HepG2 (cell line): ENCODE measurements at regions not wholly inside any gene's neighbourhood (a gene's known extent, or its start where the extent isn't known, plus 50 kb on each side); places are given as distances from the start of the nearest gene placed in this dataset.

Source experiments
- ATAC-seq: fragments of 200-7000 bp; cut with Tn5 transposase; 3 replicates; pipeline ENCODE4 v1.9.1; 2020; ENCODE audit warnings: mild to moderate bottlenecking, moderate library complexity
- BruUV-seq: library from RNA; stranded (reverse); fragments of 400-500 nt; replicated peaks from 2 replicates; lab custom pipeline; 2021; lab: Mats Ljungman, UMichigan
- CTCF ChIA-PET: fragments of 300-600 bp; formaldehyde crosslinking; extraction: SDS; loops from one replicate; lab custom pipeline; 2021; ENCODE audit warnings: low total read pairs, inconsistent platforms, low intra/inter-chr PET ratio; lab: Yijun Ruan, JAX
- POLR2A ChIA-PET: fragments of 350-600 bp; sonication (Branson Sonifier 250); formaldehyde crosslinking; loops from one replicate; lab custom pipeline; 2020; ENCODE audit warnings: antibody characterized with exemption, inconsistent platforms; lab: Yijun Ruan, JAX
- DNase-seq: peaks from one replicate; pipeline ENCODE4 v3.0.0-alpha.2; 2015; ENCODE audit warnings: low spot score
- FAIRE-seq: peaks from 3 replicates; lab custom pipeline; 2011; peaks lifted over from hg19 to GRCh38; lab: Jason Lieb, UNC
- H2AFZ ChIP-seq: one replicate; pipeline ENCODE4 v1.6.1; 2011; ENCODE audit warnings: low read length, inconsistent platforms
- H3K27ac ChIP-seq: fragments of 300-600 bp; 3 replicates; pipeline ENCODE4 v1.8.0; 2011; ENCODE audit warnings: mixed run types, mild to moderate bottlenecking, mixed read lengths, low read length, inconsistent platforms; ENCODE audit not compliant: insufficient read depth; ENCODE audit errors: extremely low read length
- H3K27me3 ChIP-seq, 2 experiments: fragments of 200-600 bp in 1 of 2; 2 replicates in 1 of 2; 3 replicates in 1 of 2; pipeline versions ENCODE4 v1.6.0 to v1.8.0; 2011; ENCODE audit warnings: low read length in 2 of 2, mild to moderate bottlenecking in 2 of 2, moderate library complexity in 2 of 2, inconsistent platforms in 1 of 2; ENCODE audit not compliant: insufficient read depth in 2 of 2, control insufficient read depth in 1 of 2
- H3K36me3 ChIP-seq, 2 experiments: fragments of 200-600 bp in 1 of 2; replicated peaks in 1 of 2; 2 replicates in 1 of 2; 3 replicates in 1 of 2; pipeline versions ENCODE4 v1.5.1 to v1.8.0; 2011; ENCODE audit warnings: low read length in 2 of 2, inconsistent platforms in 1 of 2; ENCODE audit not compliant: insufficient read depth in 2 of 2, control insufficient read depth in 1 of 2
- H3K4me1 ChIP-seq: 2 replicates; pipeline ENCODE4 v1.5.1; 2012; ENCODE audit warnings: low read length, inconsistent platforms; ENCODE audit not compliant: insufficient read depth
- H3K4me2 ChIP-seq: 2 replicates; pipeline ENCODE4 v1.6.0; 2011; ENCODE audit warnings: low read depth, low read length, inconsistent platforms
- H3K4me3 ChIP-seq, 3 experiments: fragments of 200-600 bp in 1 of 3; sonication (generic), shearing (Covaris generic) in 1 of 3; replicated peaks in 1 of 3; 2 replicates each; pipeline ENCODE4 v1.5.1; 2011 to 2016; ENCODE audit warnings: low read length in 3 of 3, inconsistent platforms in 2 of 3, low read depth in 2 of 3, mild to moderate bottlenecking in 2 of 3, control low read depth in 1 of 3, mixed read lengths in 1 of 3; ENCODE audit not compliant: insufficient read depth in 1 of 3
- H3K79me2 ChIP-seq: one replicate; pipeline ENCODE4 v1.6.1; 2011; ENCODE audit warnings: low read length, inconsistent platforms; ENCODE audit not compliant: insufficient read depth
- H3K9ac ChIP-seq: 2 replicates; pipeline ENCODE4 v1.6.0; 2011; ENCODE audit warnings: mild to moderate bottlenecking, low read depth, low read length, inconsistent platforms; ENCODE audit not compliant: insufficient read depth
- H3K9me3 ChIP-seq: 2 replicates; pipeline ENCODE4 v1.5.1; 2012; ENCODE audit warnings: mild to moderate bottlenecking, low read length
- H4K20me1 ChIP-seq: 2 replicates; pipeline ENCODE4 v1.6.0; 2011; ENCODE audit warnings: inconsistent platforms, mild to moderate bottlenecking, low read length, moderate library complexity; ENCODE audit not compliant: insufficient read depth
- ARNT ChIP-seq: fragments of 450-650 bp; IDR thresholded peaks from 2 replicates; pipeline ENCODE4 v1.6.1; 2017
- ATF7 ChIP-seq, 2 experiments: fragments of 450-650 bp in 1 of 2; sonication (generic) in 1 of 2; formaldehyde crosslinking in 1 of 2; IDR thresholded peaks; 2 replicates each; pipeline versions ENCODE4 v1.4.0 to v1.6.1; 2016 to 2020; ENCODE audit warnings: antibody characterized with exemption in 1 of 2, mild to moderate bottlenecking in 1 of 2, missing genetic modification reagents in 1 of 2
- CENPT ChIP-seq: sonication (generic); formaldehyde crosslinking; IDR thresholded peaks from 2 replicates; pipeline ENCODE4 v1.8.0; 2022; ENCODE audit warnings: low read depth, mild to moderate bottlenecking, moderate library complexity, missing genetic modification reagents
- CREM ChIP-seq, 2 experiments: sonication (generic) in 1 of 2; formaldehyde crosslinking in 1 of 2; IDR thresholded peaks; 2 replicates each; pipeline versions ENCODE4 v1.4.0 to v1.6.1; 2016 to 2020; ENCODE audit warnings: antibody characterized with exemption in 1 of 2, mild to moderate bottlenecking in 1 of 2, missing genetic modification reagents in 1 of 2
- DMAP1 ChIP-seq: IDR thresholded peaks from 2 replicates; pipeline ENCODE4 v1.6.1; 2016
- ETV5 ChIP-seq: IDR thresholded peaks from 2 replicates; pipeline ENCODE4 v1.6.1; 2018; ENCODE audit warnings: missing biosample characterization, missing genetic modification reagents, inconsistent platforms, borderline replicate concordance
- GABPA ChIP-seq, 2 experiments: IDR thresholded peaks; 2 replicates each; pipeline ENCODE4 v1.6.1; 2011 to 2016; ENCODE audit warnings: low read depth in 2 of 2, low read length in 1 of 2, missing biosample characterization in 1 of 2, missing genetic modification characterization in 1 of 2
- JUND ChIP-seq: sonication (generic); formaldehyde crosslinking; IDR thresholded peaks from 2 replicates; pipeline ENCODE4 v1.8.0; 2022; ENCODE audit warnings: mild to moderate bottlenecking, missing genetic modification reagents
- MEF2D ChIP-seq: sonication (generic); formaldehyde crosslinking; IDR thresholded peaks from 2 replicates; pipeline ENCODE4 v1.5.1; 2020; ENCODE audit warnings: mild to moderate bottlenecking, missing genetic modification reagents
- SRSF9 ChIP-seq: fragments of 200-400 bp; formaldehyde crosslinking; IDR thresholded peaks from 2 replicates; pipeline ENCODE4 v1.6.1; 2018; ENCODE audit warnings: borderline replicate concordance, mild to moderate bottlenecking, low read depth, low read length; ENCODE audit not compliant: insufficient read depth, poor library complexity, severe bottlenecking
- ZMYM3 ChIP-seq: sonication (generic); formaldehyde crosslinking; IDR thresholded peaks from 2 replicates; pipeline ENCODE4 v1.5.1; 2020; ENCODE audit warnings: mild to moderate bottlenecking, missing genetic modification reagents
- ZNF180 ChIP-seq: sonication (generic); formaldehyde crosslinking; IDR thresholded peaks from 2 replicates; pipeline ENCODE4 v1.4.0; 2020; ENCODE audit warnings: low read depth, missing genetic modification reagents, borderline replicate concordance
- ZNF24 ChIP-seq: fragments of 450-650 bp; IDR thresholded peaks from 2 replicates; pipeline ENCODE4 v1.6.1; 2017; ENCODE audit warnings: antibody characterized with exemption, mild to moderate bottlenecking
- ZNF670 ChIP-seq: sonication (generic); formaldehyde crosslinking; IDR thresholded peaks from 2 replicates; pipeline ENCODE4 v1.8.0; 2022; ENCODE audit warnings: mild to moderate bottlenecking, missing genetic modification reagents, borderline replicate concordance
- ZSCAN9 ChIP-seq: IDR thresholded peaks from 2 replicates; pipeline ENCODE4 v1.6.1; 2016; ENCODE audit warnings: borderline replicate concordance
- WGBS: methylation state at CpG from one replicate; pipeline ENCODE4 v1.1.6; 2017; ENCODE audit warnings: low lambda C conversion rate; 5-methylcytosine and 5-hydroxymethylcytosine counted together
- in situ Hi-C: cut with HindIII; loops from 2 replicates; pipeline ENCODE4 v1.10.0; 2017; ENCODE audit warnings: low pct_unique_long_range_greater_than_20kb; ENCODE audit not compliant: extremely low pct_ligation_motif_present
- intact Hi-C: fragments of 100-400 bp; cut with micrococcal nuclease; formaldehyde crosslinking; loops from one replicate; pipeline ENCODE4 v1.10.0; 2022; ENCODE audit not compliant: unreplicated experiment
- TF ChIP-seq, protein P1 (sequence below): sonication (generic); formaldehyde crosslinking; IDR thresholded peaks from 2 replicates; pipeline ENCODE4 v1.5.1; 2020; ENCODE audit warnings: mild to moderate bottlenecking, missing genetic modification reagents, borderline replicate concordance
- TF ChIP-seq, protein P2 (sequence below): sonication (generic); formaldehyde crosslinking; IDR thresholded peaks from 2 replicates; pipeline ENCODE4 v1.4.0; 2020; ENCODE audit warnings: missing genetic modification reagents
- TF ChIP-seq, protein P3 (sequence below): sonication (generic); formaldehyde crosslinking; IDR thresholded peaks from 2 replicates; pipeline ENCODE4 v1.4.0; 2020; ENCODE audit warnings: missing genetic modification reagents
- TF ChIP-seq, protein P4 (sequence below): sonication (generic); formaldehyde crosslinking; IDR thresholded peaks from 2 replicates; pipeline ENCODE4 v1.4.0; 2020; ENCODE audit warnings: mild to moderate bottlenecking, low read depth, missing genetic modification reagents

DNA sequence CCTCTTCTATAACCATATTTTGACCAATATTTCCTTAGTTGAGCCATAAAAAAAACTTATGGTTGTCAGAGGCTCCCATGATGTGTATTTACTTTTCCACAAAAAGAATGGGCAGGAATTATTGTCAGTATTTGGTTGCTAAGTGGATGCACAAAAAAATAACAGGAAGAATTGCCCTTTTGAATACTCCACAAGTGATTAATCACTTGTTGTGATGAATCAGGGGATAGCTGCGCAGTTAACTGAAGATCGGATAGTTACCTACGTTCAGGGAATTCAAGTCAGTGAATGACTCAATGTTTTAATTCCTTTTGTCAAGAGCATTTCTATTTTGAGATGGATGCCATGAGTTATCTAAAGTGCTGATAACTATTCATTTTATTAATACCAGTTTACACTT, 785.2 kb upstream of the B3GALT2 start (continued):
- TF ChIP-seq, protein P1, sequence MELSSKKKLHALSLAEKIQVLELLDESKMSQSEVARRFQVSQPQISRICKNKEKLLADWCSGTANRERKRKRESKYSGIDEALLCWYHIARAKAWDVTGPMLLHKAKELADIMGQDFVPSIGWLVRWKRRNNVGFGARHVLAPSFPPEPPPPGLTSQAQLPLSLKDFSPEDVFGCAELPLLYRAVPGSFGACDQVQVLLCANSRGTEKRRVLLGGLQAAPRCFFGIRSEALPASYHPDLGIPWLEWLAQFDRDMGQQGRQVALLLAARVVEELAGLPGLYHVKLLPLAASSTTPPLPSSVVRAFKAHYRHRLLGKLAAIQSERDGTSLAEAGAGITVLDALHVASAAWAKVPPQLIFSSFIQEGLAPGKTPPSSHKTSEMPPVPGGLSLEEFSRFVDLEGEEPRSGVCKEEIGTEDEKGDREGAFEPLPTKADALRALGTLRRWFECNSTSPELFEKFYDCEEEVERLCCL, result no peak
- TF ChIP-seq ETV5 (CRISPR knock-in tag) (no peak), ZNF670 (CRISPR knock-in tag) (no peak), CREM (IDR thresholded peaks at IDR 0.05) (no peak), CREM (CRISPR knock-in tag; IDR thresholded peaks at IDR 0.05) (no peak), ZNF180 (CRISPR knock-in tag) (no peak), ATF7 (IDR thresholded peaks at IDR 0.05) (no peak), ATF7 (CRISPR knock-in tag; IDR thresholded peaks at IDR 0.05) (no peak), ZNF24 (no peak)
- TF ChIP-seq, protein P2, sequence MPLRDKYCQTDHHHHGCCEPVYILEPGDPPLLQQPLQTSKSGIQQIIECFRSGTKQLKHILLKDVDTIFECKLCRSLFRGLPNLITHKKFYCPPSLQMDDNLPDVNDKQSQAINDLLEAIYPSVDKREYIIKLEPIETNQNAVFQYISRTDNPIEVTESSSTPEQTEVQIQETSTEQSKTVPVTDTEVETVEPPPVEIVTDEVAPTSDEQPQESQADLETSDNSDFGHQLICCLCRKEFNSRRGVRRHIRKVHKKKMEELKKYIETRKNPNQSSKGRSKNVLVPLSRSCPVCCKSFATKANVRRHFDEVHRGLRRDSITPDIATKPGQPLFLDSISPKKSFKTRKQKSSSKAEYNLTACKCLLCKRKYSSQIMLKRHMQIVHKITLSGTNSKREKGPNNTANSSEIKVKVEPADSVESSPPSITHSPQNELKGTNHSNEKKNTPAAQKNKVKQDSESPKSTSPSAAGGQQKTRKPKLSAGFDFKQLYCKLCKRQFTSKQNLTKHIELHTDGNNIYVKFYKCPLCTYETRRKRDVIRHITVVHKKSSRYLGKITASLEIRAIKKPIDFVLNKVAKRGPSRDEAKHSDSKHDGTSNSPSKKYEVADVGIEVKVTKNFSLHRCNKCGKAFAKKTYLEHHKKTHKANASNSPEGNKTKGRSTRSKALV (CRISPR knock-in tag), result no peak
- TF ChIP-seq, all 625 proteins: peak for 0

DNA sequence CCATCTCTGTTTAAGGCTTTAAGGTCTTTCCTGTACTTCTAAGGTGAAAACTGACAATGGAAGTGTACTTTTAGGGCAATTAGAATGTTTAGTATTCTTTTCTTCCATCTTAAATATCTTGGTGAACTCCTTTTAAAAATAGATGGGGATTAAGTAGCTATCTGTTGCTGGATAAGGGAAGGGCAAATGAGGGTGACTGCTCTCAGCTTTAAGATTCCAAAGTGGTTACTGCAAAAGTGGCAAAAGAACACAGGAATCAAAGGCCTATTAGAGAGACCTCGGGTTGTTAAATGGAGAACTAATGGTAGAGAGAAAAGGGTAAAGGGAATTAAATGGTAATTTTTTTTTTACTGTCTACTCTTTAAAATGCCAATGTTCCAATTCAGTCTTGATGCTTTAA, 774.1 kb upstream of the B3GALT2 start:
- in situ Hi-C loops, result no loop called here
- Histone ChIP-seq H3K4me1 (no peaks in the 10 kb centered on the region), H2AFZ (no peak overlapping the region), H3K9ac (no peak overlapping the region), H3K27me3 (no peaks in the 10 kb centered on the region), H3K9me3 (no peaks in the 10 kb centered on the region), H3K4me2 (no peak overlapping the region), H3K36me3 (no peaks in the 10 kb centered on the region), H3K4me3 (no peak overlapping the region), H3K79me2 (no peaks in the 10 kb centered on the region), H3K27ac (no peak overlapping the region), H4K20me1 (no peaks in the 10 kb centered on the region)
- FAIRE-seq, result no peak
- intact Hi-C loops, result no loop called here
- ChIA-PET CTCF (no interaction called here), POLR2A (no interaction called here)
- no peak for ATAC-seq
- 0% methylated on average over 1 of the region's 1 CpG for WGBS
- DNase-seq, result no peak
- no TSS peak for BruUV-seq
- TF ChIP-seq GABPA (IDR thresholded peaks at IDR 0.05; ENCODE audit: low read depth, low read length) (no peak), GABPA (CRISPR knock-in tag; IDR thresholded peaks at IDR 0.05; ENCODE audit: low read depth) (no peak), SRSF9 (no peak), MEF2D (CRISPR knock-in tag) (no peak), JUND (CRISPR knock-in tag) (no peak), ZSCAN9 (CRISPR knock-in tag) (no peak), ARNT (no peak), CENPT (no peak), ZMYM3 (no peak), DMAP1 (CRISPR knock-in tag) (no peak)
- TF ChIP-seq, protein P3, sequence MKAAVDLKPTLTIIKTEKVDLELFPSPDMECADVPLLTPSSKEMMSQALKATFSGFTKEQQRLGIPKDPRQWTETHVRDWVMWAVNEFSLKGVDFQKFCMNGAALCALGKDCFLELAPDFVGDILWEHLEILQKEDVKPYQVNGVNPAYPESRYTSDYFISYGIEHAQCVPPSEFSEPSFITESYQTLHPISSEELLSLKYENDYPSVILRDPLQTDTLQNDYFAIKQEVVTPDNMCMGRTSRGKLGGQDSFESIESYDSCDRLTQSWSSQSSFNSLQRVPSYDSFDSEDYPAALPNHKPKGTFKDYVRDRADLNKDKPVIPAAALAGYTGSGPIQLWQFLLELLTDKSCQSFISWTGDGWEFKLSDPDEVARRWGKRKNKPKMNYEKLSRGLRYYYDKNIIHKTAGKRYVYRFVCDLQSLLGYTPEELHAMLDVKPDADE (CRISPR knock-in tag), result no peak
- TF ChIP-seq, protein P4, sequence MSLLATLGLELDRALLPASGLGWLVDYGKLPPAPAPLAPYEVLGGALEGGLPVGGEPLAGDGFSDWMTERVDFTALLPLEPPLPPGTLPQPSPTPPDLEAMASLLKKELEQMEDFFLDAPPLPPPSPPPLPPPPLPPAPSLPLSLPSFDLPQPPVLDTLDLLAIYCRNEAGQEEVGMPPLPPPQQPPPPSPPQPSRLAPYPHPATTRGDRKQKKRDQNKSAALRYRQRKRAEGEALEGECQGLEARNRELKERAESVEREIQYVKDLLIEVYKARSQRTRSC (CRISPR knock-in tag), result no peak
